ENCODE measurements at regions not wholly inside any gene's neighbourhood (a gene's known extent, or its start where the extent isn't known, plus 50 kb on each side); places are given as distances from the start of the nearest gene placed in this dataset.

- Histone ChIP-seq H3K4me1 (no peaks in the 10 kb centered on the region), H3K36me3 (no peaks in the 10 kb centered on the region), H3K4me3 (no peak overlapping the region), H3K9me3 (no peaks in the 10 kb centered on the region), H3K27me3 (no peaks in the 10 kb centered on the region), H3K27ac (no peak overlapping the region)
- no peak for TF ChIP-seq EP300 (IDR thresholded peaks at IDR 0.05)
- TF ChIP-seq POLR2A (IDR thresholded peaks at IDR 0.05) = no peak
- TF ChIP-seq CTCF (IDR thresholded peaks at IDR 0.05) = no peak
- no peak for DNase-seq (ENCODE audit: low spot score in 2 of 2)
- WGBS, 2 donors = 93 to 96% methylated on average over 3 of the region's 3 CpGs
These were observed 1127.0 kb downstream of the GALC start for GRCh38 chr14:86865934-86866333.

- WGBS, 2 donors = 57 to 58% methylated on average over 6 of the region's 6 CpGs
- no peaks in the 10 kb centered on the region for H3K36me3 ChIP-seq
- H3K9me3 ChIP-seq = no peaks in the 10 kb centered on the region
- peaks cover 0 to 12% (median 0%) of the 10 kb centered on the region in 4 donors for H3K4me1 ChIP-seq
- TF ChIP-seq EP300 (IDR thresholded peaks at IDR 0.05) = no peak
- no peak for TF ChIP-seq POLR2A (IDR thresholded peaks at IDR 0.05)
- no peak for TF ChIP-seq CTCF (IDR thresholded peaks at IDR 0.05)
- DNase-seq (ENCODE audit: low spot score in 2 of 2) = no peak
- no peak overlapping the region for H3K4me3 ChIP-seq
- H3K27me3 ChIP-seq = no peaks in the 10 kb centered on the region
- H3K27ac ChIP-seq = no peak overlapping the region
These were observed 1134.4 kb downstream of the GALC start for GRCh38 chr14:86858591-86858990.

- no peak for TF ChIP-seq EP300 (IDR thresholded peaks at IDR 0.05)
- Histone ChIP-seq H3K36me3 (no peaks in the 10 kb centered on the region), H3K4me1 (peaks cover 0 to 12% (median 0%) of the 10 kb centered on the region in 4 donors), H3K4me3 (no peak overlapping the region), H3K27ac (no peak overlapping the region), H3K27me3 (no peaks in the 10 kb centered on the region), H3K9me3 (no peaks in the 10 kb centered on the region)
- WGBS, 2 donors = 36 to 41% methylated on average over 3 of the region's 3 CpGs
- no peak for DNase-seq (ENCODE audit: low spot score in 2 of 2)
These were observed 1135.0 kb downstream of the GALC start for GRCh38 chr14:86858031-86858430.

DNA sequence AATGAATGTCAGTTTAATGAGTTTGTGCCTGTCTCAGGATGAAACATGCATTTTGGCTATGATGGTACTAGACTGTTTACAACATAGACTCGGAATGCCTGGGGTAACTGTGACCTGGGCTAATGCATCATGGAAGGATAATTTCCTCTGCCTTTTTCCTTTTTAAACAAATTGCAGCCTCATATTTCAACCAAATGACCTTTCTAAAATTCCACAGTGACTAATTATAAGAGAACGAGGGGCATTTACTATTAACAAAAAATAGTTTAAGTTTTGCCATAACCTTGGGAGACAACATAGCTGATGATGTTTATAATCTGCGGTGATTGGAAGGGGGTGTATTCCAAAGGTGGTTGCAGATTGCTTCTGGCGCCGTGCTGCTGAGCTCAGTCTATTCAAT lies 1140.5 kb downstream of the GALC start:
- Histone ChIP-seq H3K36me3 (no peaks in the 10 kb centered on the region), H3K4me1 (peaks cover 0 to under 1% (median 0%) of the 10 kb centered on the region in 4 donors), H3K27ac (no peak overlapping the region), H3K4me3 (no peak overlapping the region), H3K27me3 (no peaks in the 10 kb centered on the region), H3K9me3 (no peaks in the 10 kb centered on the region)
- no peak for DNase-seq (ENCODE audit: low spot score in 2 of 2)
- 45 to 55% methylated on average over 5 of the region's 5 CpGs for WGBS, 2 donors
- TF ChIP-seq CTCF (IDR thresholded peaks at IDR 0.05) = no peak
- TF ChIP-seq POLR2A (IDR thresholded peaks at IDR 0.05) = no peak
- no peak for TF ChIP-seq EP300 (IDR thresholded peaks at IDR 0.05)

DNA sequence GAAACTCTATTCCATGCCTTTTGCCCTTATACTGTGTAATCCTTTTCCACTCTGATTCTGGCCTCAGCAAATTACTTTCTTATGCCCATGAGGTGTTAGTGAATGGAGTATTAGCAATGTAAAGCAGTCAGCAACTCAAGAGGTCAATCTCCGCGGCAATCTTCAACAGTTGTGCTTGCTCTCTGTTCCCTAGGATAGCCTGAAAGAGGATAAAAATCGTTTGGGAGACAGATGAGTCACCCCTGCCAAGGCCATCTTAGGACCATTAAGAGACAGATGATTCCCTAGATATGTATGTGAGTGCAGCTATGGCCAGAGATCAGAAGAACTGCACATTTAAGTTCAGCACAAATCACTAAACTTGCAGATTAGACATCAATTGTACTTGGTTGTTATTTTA lies 1145.8 kb downstream of the GALC start:
- Histone ChIP-seq H3K4me1 (no peaks in the 10 kb centered on the region), H3K9me3 (no peaks in the 10 kb centered on the region), H3K27me3 (no peaks in the 10 kb centered on the region), H3K36me3 (no peaks in the 10 kb centered on the region), H3K27ac (no peak overlapping the region), H3K4me3 (no peak overlapping the region)
- TF ChIP-seq EP300 (IDR thresholded peaks at IDR 0.05) (no peak), CTCF (IDR thresholded peaks at IDR 0.05) (no peak), POLR2A (IDR thresholded peaks at IDR 0.05) (no peak)
- WGBS, 2 donors = 57 to 60% methylated on average over 3 of the region's 3 CpGs
- DNase-seq (ENCODE audit: low spot score in 2 of 2) = no peak

DNA sequence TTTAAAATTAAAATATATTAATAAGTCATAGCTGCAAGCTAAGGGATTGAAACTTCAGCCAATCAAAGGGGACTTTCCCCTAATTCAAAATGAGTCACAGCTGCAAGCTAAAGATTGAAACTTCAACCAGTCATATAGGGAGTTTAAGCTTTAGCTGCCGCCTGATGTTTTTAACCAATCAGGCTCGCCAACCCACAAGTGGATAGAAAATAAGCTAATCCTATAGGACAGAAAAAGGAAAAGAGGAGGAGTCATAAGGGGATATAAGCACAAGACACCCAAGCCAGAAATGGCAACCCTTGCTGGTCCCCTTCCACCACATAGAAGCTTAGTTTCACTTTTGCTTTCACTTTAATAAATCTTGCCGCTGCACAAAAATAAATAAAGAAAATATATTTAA lies 1154.6 kb downstream of the GALC start:
- H3K27me3 ChIP-seq = no peaks in the 10 kb centered on the region
- no peak overlapping the region for H3K27ac ChIP-seq
- WGBS, 2 donors = 75 to 95% methylated on average over 3 of the region's 3 CpGs
- no peaks in the 10 kb centered on the region for H3K9me3 ChIP-seq
- H3K36me3 ChIP-seq = no peaks in the 10 kb centered on the region
- H3K4me1 ChIP-seq = no peaks in the 10 kb centered on the region
- DNase-seq (ENCODE audit: low spot score in 2 of 2) = no peak
- H3K4me3 ChIP-seq = no peak overlapping the region
- TF ChIP-seq EP300 (IDR thresholded peaks at IDR 0.05) = no peak
- no peak for TF ChIP-seq POLR2A (IDR thresholded peaks at IDR 0.05)
